Activated CD8-positive, alpha-beta memory T cell treated with anti-CD3 and anti-CD28 coated beads, Interleukin-2, amount 50 U/mL, for 4 hours (primary cell): ENCODE measurements at regions not wholly inside any gene's neighbourhood (a gene's known extent, or its start where the extent isn't known, plus 50 kb on each side); places are given as distances from the start of the nearest gene placed in this dataset.

Experiments used
- DNase-seq: peaks from one replicate; pipeline ENCODE4 v3.0.0-alpha.2; 2020

- no peak for DNase-seq
Observed at GRCh38 chr21:16708101-16708835, 804.6 kb upstream of the CXADR start.

DNA sequence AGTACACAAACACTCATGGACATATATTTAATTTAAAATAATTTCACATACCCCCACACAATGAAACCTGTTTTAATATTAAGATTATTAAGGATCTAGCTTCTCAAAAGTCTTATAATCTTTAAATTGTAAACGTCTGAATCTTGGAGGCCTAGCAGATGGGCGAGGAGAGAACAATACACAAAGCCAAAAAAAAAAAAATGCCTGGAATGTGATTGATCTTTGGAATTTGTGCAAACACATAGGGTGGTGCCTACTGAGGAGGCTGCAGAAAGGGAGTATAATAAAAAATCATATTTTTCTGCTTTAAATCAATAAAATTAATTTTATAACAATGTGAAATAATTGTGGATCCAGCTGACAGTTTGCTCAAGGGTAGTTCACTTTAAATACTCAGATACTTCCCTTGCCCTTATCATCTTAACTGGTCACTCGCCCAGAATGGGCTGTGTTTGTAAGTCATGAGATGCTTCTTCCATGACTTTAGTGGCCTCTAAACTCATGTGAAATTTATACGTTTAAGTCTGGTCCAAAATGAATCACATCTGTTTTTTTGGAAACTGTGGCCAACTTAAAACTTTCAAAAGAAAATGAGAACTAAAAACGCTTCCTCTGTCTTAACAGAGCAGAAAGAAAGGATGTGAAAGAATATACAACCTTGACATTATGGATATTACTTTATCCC lies 802.8 kb upstream of the CXADR start:
- DNase-seq: no peak

- DNase-seq: no peak
Observed at GRCh38 chr21:16711757-16712156, 801.1 kb upstream of the CXADR start.

- DNase-seq: no peak
Observed at GRCh38 chr21:16713331-16714117, 799.3 kb upstream of the CXADR start.

DNA sequence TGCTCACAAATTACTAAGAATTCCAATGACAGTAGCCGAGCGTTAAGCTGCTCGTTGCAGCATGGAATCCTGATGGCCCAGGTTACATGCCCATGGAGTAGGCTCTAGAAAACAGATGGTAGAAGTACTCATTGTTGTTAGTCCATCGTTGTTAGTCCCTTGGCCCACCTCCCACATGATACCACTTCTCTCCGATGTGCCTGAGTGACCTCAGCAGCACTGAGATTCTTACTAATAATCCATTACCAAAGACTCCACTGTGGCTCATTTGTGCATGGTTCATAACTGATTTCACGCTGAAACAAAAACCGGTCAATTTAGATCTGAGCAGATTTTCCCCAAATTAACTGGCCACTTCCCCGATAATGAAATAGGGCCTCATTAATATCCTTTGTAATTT lies 772.3 kb upstream of the CXADR start:
- DNase-seq: no peak

DNA sequence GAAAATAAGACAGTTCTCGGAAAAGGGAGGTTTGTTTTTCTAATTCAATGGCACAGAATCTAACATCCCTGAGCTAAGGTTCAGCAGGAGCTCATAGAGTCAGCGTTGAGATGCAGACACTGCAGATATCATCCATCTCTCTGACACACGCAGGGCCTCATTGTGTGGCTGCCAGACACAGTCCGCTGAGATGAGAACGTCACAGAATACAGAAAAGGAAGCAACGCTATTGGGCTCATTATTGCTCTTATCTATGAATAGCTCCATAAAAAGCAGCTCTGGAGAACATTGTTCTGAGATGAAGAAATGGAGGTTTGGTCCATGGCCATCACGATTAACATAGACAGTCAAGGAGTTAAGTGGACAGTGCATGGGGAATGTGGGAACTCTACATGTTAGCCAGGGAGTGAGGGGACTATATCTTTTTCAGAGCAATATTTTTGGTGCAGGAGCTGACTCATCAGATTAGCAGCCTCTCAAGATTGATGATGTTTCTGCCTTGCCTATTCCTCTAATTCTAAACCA lies 771.6 kb upstream of the CXADR start:
- DNase-seq: no peak

DNA sequence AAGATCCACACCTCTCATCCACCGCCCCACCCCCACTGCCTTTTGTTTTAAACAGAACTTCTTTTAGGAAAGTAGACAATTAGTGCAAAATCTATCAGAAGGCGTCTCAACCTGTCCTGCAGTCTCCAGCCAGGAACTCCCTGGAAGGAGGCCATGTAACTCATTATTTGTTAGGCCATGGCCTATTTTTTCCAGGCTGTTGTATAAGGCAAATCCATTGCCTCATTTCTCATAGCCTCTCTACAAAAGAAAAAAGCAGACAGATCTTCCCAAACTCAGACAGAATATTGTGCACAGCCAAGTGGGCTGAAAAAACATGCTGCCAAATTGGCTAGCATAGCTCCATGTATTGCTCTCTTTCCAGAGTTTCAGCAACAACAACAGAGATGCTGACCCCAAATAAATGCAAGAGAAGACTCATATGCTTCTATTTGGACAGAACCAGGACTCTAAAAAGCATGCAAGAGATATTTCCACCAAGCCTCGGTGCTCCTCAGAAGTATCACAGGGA lies 770.7 kb upstream of the CXADR start:
- no peak for DNase-seq

GRCh38 chr21:16742741-16743140 lies 770.1 kb upstream of the CXADR start:
- no peak for DNase-seq

DNA sequence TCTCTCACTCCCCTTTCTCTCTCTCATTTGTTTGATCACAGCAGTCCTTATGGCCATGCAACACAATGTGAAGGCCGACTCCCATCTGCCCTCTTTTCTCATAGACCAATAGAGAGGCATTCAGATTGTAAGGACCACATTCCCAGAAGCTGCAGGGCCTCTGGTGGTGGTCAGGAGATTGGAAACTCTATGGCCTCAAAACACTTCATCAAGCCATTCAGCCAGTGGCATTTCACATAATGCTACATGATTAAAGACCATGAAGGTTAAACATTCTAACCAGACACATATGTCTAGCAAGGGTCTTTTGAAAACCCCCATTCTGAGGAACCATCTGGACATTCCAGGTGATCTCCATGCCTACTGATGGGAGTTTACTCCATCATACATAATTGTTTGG lies 769.5 kb upstream of the CXADR start:
- DNase-seq: no peak

DNA sequence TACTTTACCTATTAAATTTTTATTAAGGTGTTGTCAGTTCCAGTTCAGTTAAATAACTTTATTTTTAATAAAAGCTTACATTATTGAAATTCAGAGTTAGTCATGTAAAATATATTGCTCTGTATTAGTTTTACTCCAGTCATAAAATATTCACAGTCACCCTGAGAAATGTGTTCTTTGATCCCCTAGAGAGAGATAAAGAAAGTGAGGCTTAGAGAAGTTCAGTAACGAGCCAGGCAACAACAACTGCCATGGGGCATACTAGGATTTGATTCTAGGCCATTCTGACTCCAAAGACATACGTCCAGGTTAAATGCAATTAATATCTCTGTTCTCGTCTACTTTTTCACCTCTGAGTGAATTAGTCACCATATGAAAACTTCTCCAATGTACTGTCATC lies 761.9 kb upstream of the CXADR start:
- DNase-seq: no peak

- no peak for DNase-seq
Observed at GRCh38 chr21:16751695-16752474, 761.0 kb upstream of the CXADR start.

- no peak for DNase-seq
Observed at GRCh38 chr21:16752475-16752857, 760.4 kb upstream of the CXADR start.

GRCh38 chr21:16755061-16755460 lies 757.8 kb upstream of the CXADR start:
- no peak for DNase-seq

DNA sequence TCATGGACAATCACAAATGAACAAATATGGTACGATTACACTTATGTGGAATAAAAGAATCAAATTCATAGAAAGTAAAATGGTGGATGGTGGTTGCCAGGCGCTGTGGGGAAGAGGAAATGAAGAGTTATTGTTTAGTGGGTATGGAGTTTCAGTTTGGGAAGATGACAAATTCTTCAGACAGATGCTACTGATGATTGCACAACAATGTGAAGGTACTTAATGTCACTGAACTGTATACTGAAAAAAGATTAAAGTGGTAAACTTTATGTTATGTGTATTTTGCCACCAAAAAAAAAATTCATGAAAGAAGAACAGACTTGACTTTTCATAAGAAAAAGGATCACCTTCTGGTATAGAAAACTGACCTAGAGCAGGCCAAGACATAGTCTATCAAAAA lies 745.6 kb upstream of the CXADR start:
- no peak for DNase-seq

DNA sequence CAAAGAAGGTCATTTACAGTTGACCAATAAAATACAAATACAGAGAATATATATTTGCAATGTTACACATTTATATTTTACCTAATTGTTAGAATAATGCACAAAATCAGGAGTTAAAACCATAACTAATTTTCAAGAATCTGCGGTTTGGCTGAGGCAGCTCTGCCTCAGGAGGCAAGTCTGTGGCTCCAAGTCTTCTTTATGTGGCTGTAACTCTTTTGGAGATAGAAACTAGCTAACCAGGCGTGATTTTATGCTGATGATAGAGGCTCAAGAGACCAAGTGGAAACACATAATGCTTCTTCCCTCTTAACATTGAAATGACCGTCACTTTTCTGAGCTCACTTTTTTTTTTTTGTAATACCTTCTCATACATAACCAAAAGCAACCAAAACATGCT lies 744.7 kb upstream of the CXADR start:
- no peak for DNase-seq

- no peak for DNase-seq
Observed at GRCh38 chr21:16770266-16770665, 742.6 kb upstream of the CXADR start.

- no peak for DNase-seq
Observed at GRCh38 chr21:16773206-16773605, 739.6 kb upstream of the CXADR start.

- DNase-seq: no peak
Observed at GRCh38 chr21:16775076-16775475, 737.8 kb upstream of the CXADR start.

DNA sequence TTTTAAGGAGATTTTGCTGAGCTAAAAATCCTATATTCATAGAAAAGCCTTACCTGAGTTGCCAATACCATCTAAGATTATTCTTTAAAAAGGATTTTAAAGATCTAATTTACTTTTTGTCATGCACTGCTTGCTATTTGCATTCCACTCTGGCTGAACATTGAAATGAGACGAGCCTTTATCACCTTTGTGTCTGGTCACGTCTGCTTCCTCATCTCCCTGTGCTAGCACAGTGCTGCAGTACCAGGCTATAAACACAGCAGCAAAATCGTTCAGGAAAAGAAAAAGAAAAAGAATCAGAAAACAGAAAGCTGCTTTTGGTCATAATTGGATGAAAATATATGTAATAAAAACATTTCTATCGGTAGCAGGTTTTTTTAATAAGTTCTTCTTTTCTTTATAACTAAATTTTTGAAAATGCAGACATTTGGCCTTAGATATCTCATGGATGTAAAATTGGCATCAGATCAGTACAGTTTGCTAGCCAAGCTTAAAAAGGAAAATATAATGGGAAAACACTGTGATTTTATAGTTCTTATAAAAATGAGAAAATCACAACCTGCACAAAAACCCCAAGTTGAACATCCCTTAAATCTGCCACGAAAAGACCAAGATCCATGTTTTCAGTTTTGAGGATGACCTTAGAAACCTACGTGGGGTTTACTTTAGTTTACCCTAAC lies 735.7 kb upstream of the CXADR start:
- no peak for DNase-seq

DNA sequence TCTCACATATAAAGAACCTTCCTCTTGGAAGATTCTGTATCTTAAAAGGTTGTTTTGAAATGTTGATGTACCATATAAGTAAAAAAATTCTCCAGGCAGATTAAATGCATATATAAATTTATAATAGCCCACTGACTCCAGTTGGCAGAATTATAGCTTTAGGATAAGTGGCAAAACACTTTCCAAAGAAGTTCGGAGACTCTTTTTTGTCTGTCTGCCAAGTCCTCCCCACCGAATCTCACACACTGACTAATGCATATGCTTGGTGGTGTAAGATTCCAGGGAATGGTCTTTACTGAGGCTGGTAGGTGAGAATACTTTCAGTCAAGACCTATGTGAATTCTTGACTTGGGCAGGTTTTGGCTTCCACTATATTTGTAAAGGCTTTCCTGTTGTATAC lies 724.3 kb upstream of the CXADR start:
- DNase-seq: no peak

DNA sequence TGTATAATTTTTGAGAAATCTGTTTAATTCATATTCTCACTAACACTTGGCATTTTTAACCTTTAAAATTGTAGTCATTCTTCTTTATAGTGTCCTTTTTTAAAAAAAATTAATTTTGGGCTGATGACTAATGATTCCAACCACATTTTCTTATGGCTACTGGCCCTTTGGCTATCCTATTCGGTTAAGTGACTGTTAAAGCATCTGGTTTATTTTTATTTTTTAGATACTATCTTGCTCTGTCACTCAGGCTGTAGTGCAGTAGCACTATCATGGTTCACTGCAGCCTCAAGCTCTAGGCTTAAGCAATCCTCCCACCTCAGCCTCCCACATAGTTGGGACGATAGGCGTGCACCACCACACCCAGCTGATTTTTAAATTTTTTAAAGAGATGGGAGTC lies 723.2 kb upstream of the CXADR start:
- DNase-seq: no peak

DNA sequence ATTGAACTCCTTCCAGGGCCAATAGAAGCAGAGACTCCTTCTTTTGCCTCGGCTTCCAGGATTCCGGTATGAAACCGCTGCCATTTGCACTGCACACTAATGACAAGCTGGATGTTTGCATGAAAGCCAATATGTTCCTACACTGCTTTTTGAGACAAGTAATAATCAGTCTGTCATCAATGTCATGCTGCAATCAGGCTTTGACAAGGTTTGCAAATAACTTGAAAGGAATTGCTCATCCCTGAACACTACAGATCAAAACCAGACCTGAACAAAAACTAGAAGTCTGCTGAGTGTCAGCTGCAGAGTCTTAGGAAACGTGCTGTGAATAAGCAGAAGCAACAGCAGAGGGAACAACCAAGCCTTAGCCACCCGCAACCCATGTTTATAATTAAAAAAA lies 720.7 kb upstream of the CXADR start:
- no peak for DNase-seq
